ENCODE measurements at regions not wholly inside any gene's neighbourhood (a gene's known extent, or its start where the extent isn't known, plus 50 kb on each side); places are given as distances from the start of the nearest gene placed in this dataset.

DNA sequence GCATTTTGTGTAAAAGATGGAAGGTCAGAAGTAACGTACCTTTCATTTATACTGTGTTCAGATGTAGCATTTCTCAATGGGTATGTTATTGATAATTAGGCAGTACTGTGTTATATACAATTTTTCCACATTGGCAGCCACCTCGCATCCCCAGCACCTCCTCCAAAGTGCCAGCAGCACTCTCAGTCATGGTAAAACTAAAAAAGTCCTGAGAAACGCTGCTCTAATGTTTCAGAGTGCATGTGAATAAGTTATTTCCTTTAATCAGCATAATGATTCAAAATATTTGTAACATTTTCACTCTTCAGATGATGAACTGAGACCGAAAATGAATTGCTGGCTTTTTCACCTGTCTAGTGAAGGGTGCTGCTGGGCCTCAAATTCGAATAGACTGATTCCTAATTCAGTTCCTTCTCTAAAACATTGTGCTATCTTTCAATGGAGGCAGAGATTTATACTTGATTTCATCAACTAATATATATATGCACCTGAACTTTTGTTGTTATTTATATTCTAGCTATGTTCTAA lies 79.9 kb upstream of the ANKRD55 start:
- TF ChIP-seq, protein P1, sequence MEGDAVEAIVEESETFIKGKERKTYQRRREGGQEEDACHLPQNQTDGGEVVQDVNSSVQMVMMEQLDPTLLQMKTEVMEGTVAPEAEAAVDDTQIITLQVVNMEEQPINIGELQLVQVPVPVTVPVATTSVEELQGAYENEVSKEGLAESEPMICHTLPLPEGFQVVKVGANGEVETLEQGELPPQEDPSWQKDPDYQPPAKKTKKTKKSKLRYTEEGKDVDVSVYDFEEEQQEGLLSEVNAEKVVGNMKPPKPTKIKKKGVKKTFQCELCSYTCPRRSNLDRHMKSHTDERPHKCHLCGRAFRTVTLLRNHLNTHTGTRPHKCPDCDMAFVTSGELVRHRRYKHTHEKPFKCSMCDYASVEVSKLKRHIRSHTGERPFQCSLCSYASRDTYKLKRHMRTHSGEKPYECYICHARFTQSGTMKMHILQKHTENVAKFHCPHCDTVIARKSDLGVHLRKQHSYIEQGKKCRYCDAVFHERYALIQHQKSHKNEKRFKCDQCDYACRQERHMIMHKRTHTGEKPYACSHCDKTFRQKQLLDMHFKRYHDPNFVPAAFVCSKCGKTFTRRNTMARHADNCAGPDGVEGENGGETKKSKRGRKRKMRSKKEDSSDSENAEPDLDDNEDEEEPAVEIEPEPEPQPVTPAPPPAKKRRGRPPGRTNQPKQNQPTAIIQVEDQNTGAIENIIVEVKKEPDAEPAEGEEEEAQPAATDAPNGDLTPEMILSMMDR (IDR thresholded peaks at IDR 0.05 in 4 of 5, conservative IDR thresholded peaks at IDR 0.05 in 1 of 5): no peak
- no peak for TF ChIP-seq POLR2A (IDR thresholded peaks at IDR 0.05)

Data from gastrocnemius medialis (tissue), 4 donors.